HG03097 (cell line): ENCODE measurements at regions not wholly inside any gene's neighbourhood (a gene's known extent, or its start where the extent isn't known, plus 50 kb on each side); places are given as distances from the start of the nearest gene placed in this dataset.

Experiments used
- ATAC-seq: cut with Tn5 transposase; IDR thresholded peaks from one replicate; pipeline ENCODE4 v1.9.1; 2021; ENCODE audit not compliant: unreplicated experiment, low FRiP score

GRCh38 chr22:48015701-48016100 is 1253.3 kb downstream of the TBC1D22A start:
- no peak for ATAC-seq

GRCh38 chr22:48004936-48005335 is 1242.5 kb downstream of the TBC1D22A start:
- no peak for ATAC-seq

- ATAC-seq, result no peak
These were observed 1241.6 kb downstream of the TBC1D22A start for GRCh38 chr22:48004038-48004437.

GRCh38 chr22:48001101-48001500 is 1238.7 kb downstream of the TBC1D22A start:
- ATAC-seq, result no peak

- no peak for ATAC-seq
These were observed 1235.2 kb downstream of the TBC1D22A start for GRCh38 chr22:47997612-47998011.

- ATAC-seq, result no peak
These were observed 1234.7 kb downstream of the TBC1D22A start for GRCh38 chr22:47997052-47997590.

GRCh38 chr22:47996446-47996857 is 1234.0 kb downstream of the TBC1D22A start:
- no peak for ATAC-seq

- ATAC-seq, result no peak
These were observed 1233.3 kb downstream of the TBC1D22A start for GRCh38 chr22:47995718-47996117.

- no peak for ATAC-seq
These were observed 1232.8 kb downstream of the TBC1D22A start for GRCh38 chr22:47995264-47995627.

GRCh38 chr22:47994601-47995263 is 1232.3 kb downstream of the TBC1D22A start:
- no peak for ATAC-seq

GRCh38 chr22:47994045-47994444 is 1231.6 kb downstream of the TBC1D22A start:
- no peak for ATAC-seq

GRCh38 chr22:47990481-47990880 is 1228.0 kb downstream of the TBC1D22A start:
- no peak for ATAC-seq

GRCh38 chr22:47987885-47988515 is 1225.5 kb downstream of the TBC1D22A start:
- no peak for ATAC-seq

- no peak for ATAC-seq
These were observed 1213.8 kb downstream of the TBC1D22A start for GRCh38 chr22:47976219-47976618.

GRCh38 chr22:47967831-47968230 is 1205.4 kb downstream of the TBC1D22A start:
- ATAC-seq, result no peak

GRCh38 chr22:47966316-47966715 is 1203.9 kb downstream of the TBC1D22A start:
- no peak for ATAC-seq

- no peak for ATAC-seq
These were observed 1203.4 kb downstream of the TBC1D22A start for GRCh38 chr22:47965896-47966295.

GRCh38 chr22:47965066-47965465 is 1202.6 kb downstream of the TBC1D22A start:
- ATAC-seq, result no peak

- ATAC-seq, result no peak
These were observed 1201.2 kb downstream of the TBC1D22A start for GRCh38 chr22:47963660-47964059.

- no peak for ATAC-seq
These were observed 1195.2 kb downstream of the TBC1D22A start for GRCh38 chr22:47957649-47958048.

GRCh38 chr22:47954107-47954506 is 1191.7 kb downstream of the TBC1D22A start:
- no peak for ATAC-seq

GRCh38 chr22:47944941-47945340 is 1182.5 kb downstream of the TBC1D22A start:
- ATAC-seq, result no peak
